Daoy (cell line): ENCODE measurements at regions not wholly inside any gene's neighbourhood (a gene's known extent, or its start where the extent isn't known, plus 50 kb on each side); places are given as distances from the start of the nearest gene placed in this dataset.
"Not testable (repeated sequence)": the region's sequence is repeated elsewhere in the genome, so short reads cannot be mapped to it uniquely, and the experiment has no call there.

Source experiments
- DNase-seq: peaks from one replicate; pipeline ENCODE4 v3.0.0-alpha.2; 2015; ENCODE audit warnings: low read depth

- no peak for DNase-seq
Measured at GRCh38 chr15:66964111-66964738, 101.2 kb upstream of the SMAD3 start.

- DNase-seq, result no peak
Measured at GRCh38 chr15:66964791-66965190, 100.6 kb upstream of the SMAD3 start.

GRCh38 chr15:66965201-66965900 is 100.1 kb upstream of the SMAD3 start:
- DNase-seq, result no peak

- no peak for DNase-seq
Measured at GRCh38 chr15:66966256-66966655, 99.1 kb upstream of the SMAD3 start.

GRCh38 chr15:66968806-66969596 is 96.4 kb upstream of the SMAD3 start:
- no peak for DNase-seq

- not testable (repeated sequence) for DNase-seq
Measured at GRCh38 chr15:66974131-66974530, 91.3 kb upstream of the SMAD3 start.

- DNase-seq, result not testable (repeated sequence)
Measured at GRCh38 chr15:66976106-66976640, 89.2 kb upstream of the SMAD3 start.

- not testable (repeated sequence) for DNase-seq
Measured at GRCh38 chr15:66980326-66980725, 85.1 kb upstream of the SMAD3 start.

- no peak for DNase-seq
Measured at GRCh38 chr15:66981771-66982170, 83.6 kb upstream of the SMAD3 start.

- no peak for DNase-seq
Measured at GRCh38 chr15:66982250-66982649, 83.2 kb upstream of the SMAD3 start.

- DNase-seq, result no peak
Measured at GRCh38 chr15:66982816-66983215, 82.6 kb upstream of the SMAD3 start.

GRCh38 chr15:66985653-66986052 is 79.7 kb upstream of the SMAD3 start:
- no peak for DNase-seq

GRCh38 chr15:66986951-66987350 is 78.5 kb upstream of the SMAD3 start:
- DNase-seq, result no peak

GRCh38 chr15:66993090-66993489 is 72.3 kb upstream of the SMAD3 start:
- DNase-seq, result no peak

- DNase-seq, result no peak
Measured at GRCh38 chr15:66993874-66994696, 71.3 kb upstream of the SMAD3 start.

GRCh38 chr15:66994927-66995656 is 70.3 kb upstream of the SMAD3 start:
- no peak for DNase-seq

- no peak for DNase-seq
Measured at GRCh38 chr15:66996094-66996493, 69.3 kb upstream of the SMAD3 start.

GRCh38 chr15:66997212-66997611 is 68.2 kb upstream of the SMAD3 start:
- DNase-seq, result peak; percentile 49

GRCh38 chr15:66998234-66998633 is 67.2 kb upstream of the SMAD3 start:
- not testable (repeated sequence) for DNase-seq

GRCh38 chr15:66999046-66999968 is 66.1 kb upstream of the SMAD3 start:
- DNase-seq, result no peak
